ENCODE measurements at regions not wholly inside any gene's neighbourhood (a gene's known extent, or its start where the extent isn't known, plus 50 kb on each side); places are given as distances from the start of the nearest gene placed in this dataset.

DNA sequence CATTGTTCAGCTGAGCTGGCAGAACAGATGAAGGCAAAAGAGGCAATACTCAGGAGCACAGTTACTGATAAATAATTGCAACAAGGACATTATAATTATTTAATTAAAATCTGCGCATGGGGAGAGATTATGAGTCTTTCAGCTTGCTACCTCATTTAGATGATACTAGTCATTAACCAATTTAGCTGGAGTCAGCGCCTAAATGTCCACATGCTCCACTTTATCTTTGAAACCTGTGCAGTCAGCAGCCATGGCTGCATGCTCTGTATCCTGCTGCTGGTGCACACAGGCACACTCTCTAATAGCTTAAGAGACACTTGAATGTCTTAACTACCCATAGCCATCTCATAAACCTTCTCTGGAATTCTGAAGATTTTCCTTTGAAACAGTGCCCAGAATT, 196.8 kb downstream of the PPP1R3A start:
- TF ChIP-seq, protein P1, sequence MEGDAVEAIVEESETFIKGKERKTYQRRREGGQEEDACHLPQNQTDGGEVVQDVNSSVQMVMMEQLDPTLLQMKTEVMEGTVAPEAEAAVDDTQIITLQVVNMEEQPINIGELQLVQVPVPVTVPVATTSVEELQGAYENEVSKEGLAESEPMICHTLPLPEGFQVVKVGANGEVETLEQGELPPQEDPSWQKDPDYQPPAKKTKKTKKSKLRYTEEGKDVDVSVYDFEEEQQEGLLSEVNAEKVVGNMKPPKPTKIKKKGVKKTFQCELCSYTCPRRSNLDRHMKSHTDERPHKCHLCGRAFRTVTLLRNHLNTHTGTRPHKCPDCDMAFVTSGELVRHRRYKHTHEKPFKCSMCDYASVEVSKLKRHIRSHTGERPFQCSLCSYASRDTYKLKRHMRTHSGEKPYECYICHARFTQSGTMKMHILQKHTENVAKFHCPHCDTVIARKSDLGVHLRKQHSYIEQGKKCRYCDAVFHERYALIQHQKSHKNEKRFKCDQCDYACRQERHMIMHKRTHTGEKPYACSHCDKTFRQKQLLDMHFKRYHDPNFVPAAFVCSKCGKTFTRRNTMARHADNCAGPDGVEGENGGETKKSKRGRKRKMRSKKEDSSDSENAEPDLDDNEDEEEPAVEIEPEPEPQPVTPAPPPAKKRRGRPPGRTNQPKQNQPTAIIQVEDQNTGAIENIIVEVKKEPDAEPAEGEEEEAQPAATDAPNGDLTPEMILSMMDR (IDR thresholded peaks at IDR 0.05) = no peak
- TF ChIP-seq EP300 (IDR thresholded peaks at IDR 0.05; ENCODE audit: low read depth) (no peak), POLR2A (IDR thresholded peaks at IDR 0.05) (no peak), POLR2AphosphoS5 (IDR thresholded peaks at IDR 0.05) (no peak)

Measured in transverse colon (tissue), 4 donors.